ENCODE measurements at regions not wholly inside any gene's neighbourhood (a gene's known extent, or its start where the extent isn't known, plus 50 kb on each side); places are given as distances from the start of the nearest gene placed in this dataset.
"Not testable (repeated sequence)": the region's sequence is repeated elsewhere in the genome, so short reads cannot be mapped to it uniquely, and the experiment has no call there.

GRCh38 chr3:162984746-162985145 lies 1488.1 kb downstream of the OTOL1 start:
- DNase-seq, result peak in 2 of 7 donors; percentile 10 to 33
- no peak for TF ChIP-seq CTCF (IDR thresholded peaks at IDR 0.05)
- TF ChIP-seq POLR2A (IDR thresholded peaks at IDR 0.05), result no peak
- Histone ChIP-seq H3K4me3 (no peak overlapping the region), H3K4me1 (replicated peaks in 1 of 2) (no peaks in the 10 kb centered on the region), H3K27me3 (no peaks in the 10 kb centered on the region), H3K9me3 (replicated peaks in 1 of 3) (no peaks in the 10 kb centered on the region), H3K27ac (no peak overlapping the region), H3K36me3 (replicated peaks in 1 of 2) (no peaks in the 10 kb centered on the region)
- intact Hi-C loops (cut with DNase I), result no loop called here
- WGBS, 4 donors, result 5 to 9% (median 5%) methylated on average over 4 of the region's 4 CpGs

- intact Hi-C loops (cut with DNase I); H3K9me3 ChIP-seq (replicated peaks in 1 of 3); H3K4me1 ChIP-seq (replicated peaks in 1 of 2); H3K4me3 ChIP-seq; H3K27me3 ChIP-seq; H3K36me3 ChIP-seq (replicated peaks in 1 of 2); DNase-seq; H3K27ac ChIP-seq: not testable (repeated sequence)
- WGBS, 4 donors, result 79 to 90% (median 88%) methylated on average over 16 to 33 of the region's 33 CpGs
Measured at GRCh38 chr3:162987085-162987794, 1490.6 kb downstream of the OTOL1 start.

GRCh38 chr3:162992741-162993140 lies 1496.1 kb downstream of the OTOL1 start:
- TF ChIP-seq CTCF (IDR thresholded peaks at IDR 0.05) (no peak), POLR2A (IDR thresholded peaks at IDR 0.05) (no peak)
- Histone ChIP-seq H3K4me1 (replicated peaks in 1 of 2) (no peaks in the 10 kb centered on the region), H3K27me3 (no peaks in the 10 kb centered on the region), H3K4me3 (no peak overlapping the region), H3K9me3 (replicated peaks in 1 of 3) (no peaks in the 10 kb centered on the region), H3K27ac (no peak overlapping the region), H3K36me3 (replicated peaks in 1 of 2) (no peaks in the 10 kb centered on the region)
- no peak for DNase-seq
- intact Hi-C loops (cut with DNase I), result no loop called here
- 58 to 87% (median 84%) methylated on average over 2 of the region's 2 CpGs for WGBS, 4 donors

GRCh38 chr3:162994165-162994564 lies 1497.6 kb downstream of the OTOL1 start:
- 0% methylated on average over 1 of the region's 1 CpG for WGBS, 4 donors
- intact Hi-C loops (cut with DNase I), result no loop called here
- DNase-seq, result no peak

More at GRCh38 chr3:162994165-162994564, 1497.6 kb downstream of the OTOL1 start:
- Histone ChIP-seq H3K36me3 (replicated peaks in 1 of 2) (no peaks in the 10 kb centered on the region), H3K4me3 (no peak overlapping the region), H3K27me3 (no peaks in the 10 kb centered on the region), H3K4me1 (replicated peaks in 1 of 2) (no peaks in the 10 kb centered on the region), H3K27ac (no peak overlapping the region), H3K9me3 (replicated peaks in 1 of 3) (no peaks in the 10 kb centered on the region)
- no peak for TF ChIP-seq CTCF (IDR thresholded peaks at IDR 0.05)
- TF ChIP-seq POLR2A (IDR thresholded peaks at IDR 0.05), result no peak
